Astrocyte of the spinal cord (primary cell): ENCODE measurements at regions not wholly inside any gene's neighbourhood (a gene's known extent, or its start where the extent isn't known, plus 50 kb on each side); places are given as distances from the start of the nearest gene placed in this dataset.

Source experiments
- DNase-seq: peaks from one replicate; pipeline ENCODE4 v3.0.0; 2011; ENCODE audit warnings: low read depth, low spot score
- H3K4me3 ChIP-seq: 2 replicates; pipeline ENCODE4 v1.5.1; 2011; ENCODE audit warnings: low read depth, mild to moderate bottlenecking, low read length, moderate library complexity
- in situ Hi-C: cut with HindIII; loops from 2 replicates; pipeline ENCODE4 v1.10.0; 2017; ENCODE audit warnings: low sequenced_read_pairs
- TF ChIP-seq, protein P1 (sequence below): IDR thresholded peaks from 2 replicates; pipeline ENCODE4 v1.5.1; 2012; ENCODE audit warnings: low read depth, mild to moderate bottlenecking, low read length, inconsistent platforms

GRCh38 chr12:27394676-27395075 lies 51.9 kb upstream of the SMCO2 start:
- TF ChIP-seq, protein P1, sequence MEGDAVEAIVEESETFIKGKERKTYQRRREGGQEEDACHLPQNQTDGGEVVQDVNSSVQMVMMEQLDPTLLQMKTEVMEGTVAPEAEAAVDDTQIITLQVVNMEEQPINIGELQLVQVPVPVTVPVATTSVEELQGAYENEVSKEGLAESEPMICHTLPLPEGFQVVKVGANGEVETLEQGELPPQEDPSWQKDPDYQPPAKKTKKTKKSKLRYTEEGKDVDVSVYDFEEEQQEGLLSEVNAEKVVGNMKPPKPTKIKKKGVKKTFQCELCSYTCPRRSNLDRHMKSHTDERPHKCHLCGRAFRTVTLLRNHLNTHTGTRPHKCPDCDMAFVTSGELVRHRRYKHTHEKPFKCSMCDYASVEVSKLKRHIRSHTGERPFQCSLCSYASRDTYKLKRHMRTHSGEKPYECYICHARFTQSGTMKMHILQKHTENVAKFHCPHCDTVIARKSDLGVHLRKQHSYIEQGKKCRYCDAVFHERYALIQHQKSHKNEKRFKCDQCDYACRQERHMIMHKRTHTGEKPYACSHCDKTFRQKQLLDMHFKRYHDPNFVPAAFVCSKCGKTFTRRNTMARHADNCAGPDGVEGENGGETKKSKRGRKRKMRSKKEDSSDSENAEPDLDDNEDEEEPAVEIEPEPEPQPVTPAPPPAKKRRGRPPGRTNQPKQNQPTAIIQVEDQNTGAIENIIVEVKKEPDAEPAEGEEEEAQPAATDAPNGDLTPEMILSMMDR = no peak
- in situ Hi-C loops = no loop called here

GRCh38 chr12:27396216-27396815 lies 50.2 kb upstream of the SMCO2 start:
- no peak for DNase-seq
- TF ChIP-seq, protein P1 = no peak
- in situ Hi-C loops = no loop called here
- no peak overlapping the region for H3K4me3 ChIP-seq

More at GRCh38 chr12:27394676-27395075, 51.9 kb upstream of the SMCO2 start:
- no peak overlapping the region for H3K4me3 ChIP-seq
- no peak for DNase-seq
